HEK293T (cell line): ENCODE measurements at regions not wholly inside any gene's neighbourhood (a gene's known extent, or its start where the extent isn't known, plus 50 kb on each side); places are given as distances from the start of the nearest gene placed in this dataset.

Source experiments
- BHLHE40 ChIP-seq: fragments of 450-650 bp; IDR thresholded peaks from 2 replicates; pipeline ENCODE4 v1.6.1; 2016; ENCODE audit warnings: mild to moderate bottlenecking, moderate library complexity, borderline replicate concordance
- ELF4 ChIP-seq: fragments of 450-650 bp; IDR thresholded peaks from 2 replicates; pipeline ENCODE4 v1.6.1; 2017; ENCODE audit warnings: antibody characterized with exemption
- FOXA1 ChIP-seq: fragments of 450-650 bp; IDR thresholded peaks from 2 replicates; pipeline ENCODE4 v1.6.1; 2016; ENCODE audit warnings: mild to moderate bottlenecking
- FOXK2 ChIP-seq: fragments of 450-650 bp; IDR thresholded peaks from 2 replicates; pipeline ENCODE4 v1.6.1; 2016; ENCODE audit warnings: mild to moderate bottlenecking
- FOXM1 ChIP-seq: fragments of 450-650 bp; IDR thresholded peaks from 2 replicates; pipeline ENCODE4 v1.6.1; 2017; ENCODE audit warnings: mild to moderate bottlenecking, borderline replicate concordance
- NFRKB ChIP-seq: fragments of 450-650 bp; IDR thresholded peaks from 2 replicates; pipeline ENCODE4 v1.6.1; 2016; ENCODE audit warnings: mild to moderate bottlenecking, moderate library complexity
- SUZ12 ChIP-seq: fragments of 450-650 bp; IDR thresholded peaks from 2 replicates; pipeline ENCODE4 v1.6.1; 2016; ENCODE audit warnings: mild to moderate bottlenecking
- TARDBP ChIP-seq: fragments of 450-650 bp; IDR thresholded peaks from 2 replicates; pipeline ENCODE4 v1.6.1; 2016
- TF ChIP-seq, protein P1 (sequence below): fragments of 450-650 bp; IDR thresholded peaks from 2 replicates; pipeline ENCODE4 v1.6.1; 2016

DNA sequence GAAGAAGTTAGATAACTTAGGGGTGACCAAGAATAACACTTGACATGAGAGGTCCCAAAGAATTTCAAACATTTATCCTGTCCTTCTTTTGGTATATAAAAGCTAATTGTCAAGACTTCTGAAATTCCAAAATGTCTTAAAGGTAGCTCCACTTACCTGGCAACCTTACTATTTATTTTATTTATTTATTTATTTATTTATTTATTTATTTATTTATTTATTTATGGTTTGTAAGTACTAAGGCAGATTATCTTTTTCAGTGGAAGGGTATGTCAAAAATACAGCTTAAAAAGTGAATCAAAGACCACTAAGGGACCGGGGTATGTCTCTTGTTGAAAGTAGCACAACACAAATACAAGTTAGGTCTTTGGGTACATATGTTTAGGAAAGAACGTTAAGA, 620.8 kb upstream of the B3GALT2 start:
- TF ChIP-seq FOXM1 = no peak
- no peak for TF ChIP-seq FOXA1
- TF ChIP-seq BHLHE40 = no peak
- TF ChIP-seq ELF4 = no peak
- TF ChIP-seq, protein P1, sequence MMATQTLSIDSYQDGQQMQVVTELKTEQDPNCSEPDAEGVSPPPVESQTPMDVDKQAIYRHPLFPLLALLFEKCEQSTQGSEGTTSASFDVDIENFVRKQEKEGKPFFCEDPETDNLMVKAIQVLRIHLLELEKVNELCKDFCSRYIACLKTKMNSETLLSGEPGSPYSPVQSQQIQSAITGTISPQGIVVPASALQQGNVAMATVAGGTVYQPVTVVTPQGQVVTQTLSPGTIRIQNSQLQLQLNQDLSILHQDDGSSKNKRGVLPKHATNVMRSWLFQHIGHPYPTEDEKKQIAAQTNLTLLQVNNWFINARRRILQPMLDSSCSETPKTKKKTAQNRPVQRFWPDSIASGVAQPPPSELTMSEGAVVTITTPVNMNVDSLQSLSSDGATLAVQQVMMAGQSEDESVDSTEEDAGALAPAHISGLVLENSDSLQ = no peak
- TF ChIP-seq TARDBP = no peak
- TF ChIP-seq SUZ12 = no peak
- no peak for TF ChIP-seq FOXK2
- TF ChIP-seq NFRKB = no peak
